Prostate gland (tissue), 2 donors: ENCODE measurements at regions not wholly inside any gene's neighbourhood (a gene's known extent, or its start where the extent isn't known, plus 50 kb on each side); places are given as distances from the start of the nearest gene placed in this dataset.

ENCODE experiments used
- POLR2A ChIP-seq: fragments of 450-650 bp; IDR thresholded peaks from one replicate; pipeline ENCODE4 v1.6.1; 2016; ENCODE audit warnings: antibody characterized with exemption, mild to moderate bottlenecking
- POLR2AphosphoS5 ChIP-seq: sonication (generic); formaldehyde crosslinking; IDR thresholded peaks from one replicate; pipeline ENCODE4 v1.6.1; 2017; ENCODE audit warnings: antibody characterized with exemption
- TF ChIP-seq, protein P1 (sequence below), 4 experiments: fragments of 200-600 bp in 2 of 4; fragments of 450-650 bp in 2 of 4; sonication (generic) in 2 of 4; IDR thresholded peaks; 1 replicate in 3 of 4; 2 replicates in 1 of 4; pipeline ENCODE4 v1.5.1; 2016 to 2019; ENCODE audit warnings: antibody characterized with exemption in 4 of 4, mild to moderate bottlenecking in 2 of 4, moderate library complexity in 2 of 4

GRCh38 chrX:41005445-41005992, 79.7 kb upstream of the USP9X start:
- TF ChIP-seq, protein P1, sequence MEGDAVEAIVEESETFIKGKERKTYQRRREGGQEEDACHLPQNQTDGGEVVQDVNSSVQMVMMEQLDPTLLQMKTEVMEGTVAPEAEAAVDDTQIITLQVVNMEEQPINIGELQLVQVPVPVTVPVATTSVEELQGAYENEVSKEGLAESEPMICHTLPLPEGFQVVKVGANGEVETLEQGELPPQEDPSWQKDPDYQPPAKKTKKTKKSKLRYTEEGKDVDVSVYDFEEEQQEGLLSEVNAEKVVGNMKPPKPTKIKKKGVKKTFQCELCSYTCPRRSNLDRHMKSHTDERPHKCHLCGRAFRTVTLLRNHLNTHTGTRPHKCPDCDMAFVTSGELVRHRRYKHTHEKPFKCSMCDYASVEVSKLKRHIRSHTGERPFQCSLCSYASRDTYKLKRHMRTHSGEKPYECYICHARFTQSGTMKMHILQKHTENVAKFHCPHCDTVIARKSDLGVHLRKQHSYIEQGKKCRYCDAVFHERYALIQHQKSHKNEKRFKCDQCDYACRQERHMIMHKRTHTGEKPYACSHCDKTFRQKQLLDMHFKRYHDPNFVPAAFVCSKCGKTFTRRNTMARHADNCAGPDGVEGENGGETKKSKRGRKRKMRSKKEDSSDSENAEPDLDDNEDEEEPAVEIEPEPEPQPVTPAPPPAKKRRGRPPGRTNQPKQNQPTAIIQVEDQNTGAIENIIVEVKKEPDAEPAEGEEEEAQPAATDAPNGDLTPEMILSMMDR (IDR thresholded peaks at IDR 0.05) = no peak
- no peak for TF ChIP-seq POLR2A
- no peak for TF ChIP-seq POLR2AphosphoS5
